Large intestine (tissue), 3 donors: ENCODE measurements at regions not wholly inside any gene's neighbourhood (a gene's known extent, or its start where the extent isn't known, plus 50 kb on each side); places are given as distances from the start of the nearest gene placed in this dataset.

Experiments used
- DNase-seq, 2 donors: peaks; one replicate each; pipeline versions ENCODE4 v3.0.0 to v3.0.0-alpha.2; 2013
- H3K27ac ChIP-seq: one replicate; pipeline ENCODE4 v1.5.1; 2013; ENCODE audit warnings: low read length
- H3K27me3 ChIP-seq: 2 replicates; pipeline ENCODE4 v1.6.1; 2013; ENCODE audit warnings: low read length; ENCODE audit not compliant: control insufficient read depth, insufficient read depth
- H3K36me3 ChIP-seq: 2 replicates; pipeline ENCODE4 v1.6.1; 2013; ENCODE audit warnings: low read length; ENCODE audit not compliant: control insufficient read depth, insufficient read depth
- H3K4me1 ChIP-seq: one replicate; pipeline ENCODE4 v1.6.1; 2013; ENCODE audit warnings: low read length; ENCODE audit not compliant: control insufficient read depth, insufficient read depth
- H3K4me3 ChIP-seq: one replicate; pipeline ENCODE4 v1.5.1; 2013; ENCODE audit warnings: low read length
- H3K9me3 ChIP-seq: one replicate; pipeline ENCODE4 v1.6.1; 2013; ENCODE audit warnings: mild to moderate bottlenecking, low read depth, low read length, moderate library complexity; ENCODE audit not compliant: control insufficient read depth
- WGBS: methylation state at CpG from one replicate; pipeline ENCODE4 v1.1.5; 2013; ENCODE audit warnings: low lambda C conversion rate; ENCODE audit not compliant: insufficient coverage; 5-methylcytosine and 5-hydroxymethylcytosine counted together

DNA sequence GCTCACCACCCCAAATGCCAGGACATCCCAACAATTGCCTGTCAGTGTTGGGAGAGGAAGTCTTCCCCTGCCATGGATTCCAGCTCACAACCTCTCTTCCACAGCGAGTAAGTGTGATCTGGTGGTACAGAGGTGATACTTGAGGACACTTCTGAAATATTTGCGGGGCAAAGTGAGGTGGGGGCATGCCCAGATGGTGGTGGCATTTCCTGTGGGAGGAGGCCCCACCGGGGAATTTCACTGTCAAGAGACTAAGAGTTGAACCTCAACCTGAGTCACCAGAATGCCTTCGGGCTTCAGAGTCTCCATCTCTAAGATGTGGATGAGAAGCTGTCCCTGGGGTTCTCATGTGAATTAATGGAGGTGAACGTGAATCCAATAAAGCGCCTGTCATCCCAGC lies 122.3 kb upstream of the RFLNA start:
- H3K36me3 ChIP-seq: no peaks in the 10 kb centered on the region
- no peak overlapping the region for H3K4me3 ChIP-seq
- no peaks in the 10 kb centered on the region for H3K9me3 ChIP-seq
- DNase-seq: no peak
- WGBS: no CpG with 5 or more reads among the region's 6 CpGs
- no peaks in the 10 kb centered on the region for H3K27me3 ChIP-seq
- no peaks in the 10 kb centered on the region for H3K4me1 ChIP-seq
- no peak overlapping the region for H3K27ac ChIP-seq

DNA sequence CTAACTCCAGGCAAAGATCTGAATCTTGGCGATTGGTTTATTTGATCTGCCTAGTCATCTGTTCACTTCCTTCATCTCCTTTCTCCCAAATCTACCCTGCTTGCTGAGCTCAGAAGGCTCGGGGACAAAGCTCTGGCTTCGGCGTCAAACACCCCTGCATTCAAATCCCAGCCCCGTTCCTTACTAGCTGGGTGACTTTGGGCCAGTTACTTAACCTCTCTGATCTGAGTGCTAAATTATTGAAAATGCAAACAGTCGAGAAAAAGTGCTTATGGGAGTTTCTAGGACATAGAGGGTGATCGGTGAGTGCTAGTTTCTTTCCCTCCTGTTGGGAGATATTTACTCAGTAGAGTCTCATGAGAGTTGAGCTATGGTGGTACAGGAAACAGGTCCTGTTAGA lies 121.2 kb upstream of the RFLNA start:
- Histone ChIP-seq H3K9me3 (no peaks in the 10 kb centered on the region), H3K27me3 (no peaks in the 10 kb centered on the region), H3K4me3 (no peak overlapping the region), H3K27ac (no peak overlapping the region), H3K36me3 (no peaks in the 10 kb centered on the region), H3K4me1 (no peaks in the 10 kb centered on the region)
- no peak for DNase-seq
- 90% methylated on average over 2 of the region's 7 CpGs for WGBS

DNA sequence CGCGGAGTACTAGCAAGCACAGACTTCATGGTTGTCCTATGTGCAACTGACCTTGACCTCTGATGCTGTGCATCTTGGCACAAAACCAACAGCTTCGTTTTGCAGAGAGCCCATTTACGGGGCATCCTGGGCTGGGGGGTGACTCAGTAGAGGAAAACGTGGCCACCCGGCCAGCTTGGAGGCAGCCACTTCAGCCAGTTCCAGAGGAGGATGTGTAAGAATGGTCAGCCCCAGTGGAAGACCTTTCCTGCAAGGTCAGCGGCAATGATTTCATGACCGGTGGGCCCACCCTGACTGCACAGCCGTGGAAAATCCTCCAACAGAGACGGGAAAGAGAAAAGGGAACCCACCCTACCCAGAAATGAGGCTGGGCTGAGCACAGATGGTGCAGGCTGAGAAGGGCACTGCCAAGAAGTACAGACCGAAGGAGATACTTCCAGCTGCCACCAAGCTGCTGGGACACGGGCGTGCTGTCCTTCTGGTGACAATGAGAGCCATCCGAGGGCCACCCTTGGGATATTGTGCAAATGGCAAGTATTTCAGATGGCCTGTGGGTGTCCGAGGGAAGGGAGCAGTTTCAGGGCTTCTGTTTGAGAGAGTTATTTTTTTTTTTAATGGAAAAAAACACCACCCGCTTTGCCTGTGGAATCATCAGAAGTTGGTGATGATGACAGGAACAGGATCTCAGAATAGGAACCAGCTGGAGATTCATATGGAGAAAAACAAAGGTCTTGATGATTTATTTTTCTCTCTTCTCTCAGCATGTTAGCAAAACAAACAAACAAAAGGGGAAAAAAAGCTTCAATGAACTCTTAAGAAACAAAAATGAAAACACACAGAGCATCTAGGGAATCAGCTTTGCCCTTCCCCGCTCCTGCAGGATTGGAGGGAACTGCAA lies 120.2 kb upstream of the RFLNA start:
- 100% methylated on average over 1 of the region's 17 CpGs for WGBS
- no peaks in the 10 kb centered on the region for H3K36me3 ChIP-seq
- DNase-seq: no peak
- H3K9me3 ChIP-seq: no peaks in the 10 kb centered on the region
- no peaks in the 10 kb centered on the region for H3K27me3 ChIP-seq
- H3K4me3 ChIP-seq: no peak overlapping the region
- no peaks in the 10 kb centered on the region for H3K4me1 ChIP-seq
- no peak overlapping the region for H3K27ac ChIP-seq

DNA sequence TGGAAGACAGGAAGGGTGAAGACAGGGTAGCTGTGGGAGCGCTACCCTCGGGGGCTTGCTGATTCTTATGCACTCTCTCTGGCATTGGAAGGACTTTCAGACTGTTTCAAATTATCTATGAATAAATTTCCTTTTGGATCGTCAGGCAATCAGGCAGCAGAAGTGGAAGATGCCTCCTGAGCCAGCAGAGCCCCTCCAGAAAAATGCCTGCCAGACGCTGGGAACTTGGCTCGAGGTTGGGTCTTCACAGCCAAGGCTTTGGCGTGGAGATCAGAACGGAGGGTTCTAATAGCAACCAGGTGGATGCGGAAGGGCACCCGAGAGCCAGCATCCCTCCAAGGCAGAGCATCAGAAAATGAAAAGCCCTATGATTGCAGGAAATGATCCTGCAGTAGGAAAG lies 119.2 kb upstream of the RFLNA start:
- H3K27me3 ChIP-seq: no peaks in the 10 kb centered on the region
- H3K4me3 ChIP-seq: no peak overlapping the region
- no peak overlapping the region for H3K27ac ChIP-seq
- H3K4me1 ChIP-seq: no peaks in the 10 kb centered on the region
- H3K36me3 ChIP-seq: no peaks in the 10 kb centered on the region
- WGBS: 92% methylated on average over 2 of the region's 9 CpGs
- DNase-seq: no peak
- H3K9me3 ChIP-seq: no peaks in the 10 kb centered on the region

DNA sequence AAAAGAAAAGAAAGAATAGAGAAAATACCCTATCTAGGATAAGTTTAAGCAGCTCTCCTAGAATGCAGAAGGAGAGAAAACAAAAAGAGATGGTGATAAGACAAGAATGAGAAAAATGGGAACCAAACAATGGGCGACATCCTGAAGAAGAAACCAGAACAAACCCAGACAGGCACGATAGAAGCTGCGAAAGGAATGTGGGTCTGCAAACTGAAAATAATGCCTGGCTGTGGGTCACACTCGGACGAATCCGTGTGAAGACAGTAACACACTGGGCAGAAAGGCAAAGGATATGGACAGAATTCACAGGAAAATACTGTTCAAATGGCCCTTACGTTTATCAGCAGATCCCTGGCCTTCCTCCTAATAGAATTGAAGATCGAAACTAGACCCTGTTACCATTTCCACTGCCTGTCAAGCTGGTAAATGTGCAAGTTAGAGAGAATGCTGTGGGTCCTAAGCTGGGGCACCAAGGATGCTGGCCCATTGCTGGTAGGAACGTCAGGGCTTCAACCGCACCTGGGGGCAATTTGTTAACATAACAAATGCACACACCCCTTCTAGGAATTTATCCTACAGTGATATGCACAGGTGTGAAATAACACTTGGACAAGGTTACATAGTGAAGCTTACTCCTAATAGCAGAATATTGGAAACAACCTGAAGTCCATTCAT lies 117.5 kb upstream of the RFLNA start:
- 95% methylated on average over 3 of the region's 10 CpGs for WGBS
- H3K9me3 ChIP-seq: no peaks in the 10 kb centered on the region
- H3K27ac ChIP-seq: no peak overlapping the region
- H3K27me3 ChIP-seq: no peaks in the 10 kb centered on the region
- H3K4me3 ChIP-seq: no peak overlapping the region
- no peak for DNase-seq
- H3K36me3 ChIP-seq: no peaks in the 10 kb centered on the region
- H3K4me1 ChIP-seq: no peaks in the 10 kb centered on the region

DNA sequence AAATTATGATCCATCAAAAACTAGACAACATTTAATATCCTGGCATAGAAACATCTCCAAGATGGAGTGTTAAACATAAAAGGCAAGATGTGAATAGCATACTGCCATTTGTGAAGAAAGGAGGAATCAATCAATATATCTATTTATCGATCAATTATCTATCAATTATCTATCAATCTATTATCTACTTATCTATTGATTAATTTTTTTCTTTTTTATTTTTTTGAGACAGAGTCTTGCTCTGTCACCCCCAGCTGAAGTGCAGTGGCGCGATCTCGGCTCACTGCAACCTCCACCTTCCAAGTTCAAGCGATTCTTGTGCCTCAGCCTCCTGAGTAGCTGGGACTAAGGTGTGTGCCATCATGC lies 117.0 kb upstream of the RFLNA start:
- no peak for DNase-seq
- WGBS: 71% methylated on average over 1 of the region's 5 CpGs
- H3K27ac ChIP-seq: no peak overlapping the region
- H3K9me3 ChIP-seq: no peaks in the 10 kb centered on the region
- H3K36me3 ChIP-seq: no peaks in the 10 kb centered on the region
- no peaks in the 10 kb centered on the region for H3K27me3 ChIP-seq
- H3K4me3 ChIP-seq: no peak overlapping the region
- H3K4me1 ChIP-seq: no peaks in the 10 kb centered on the region

DNA sequence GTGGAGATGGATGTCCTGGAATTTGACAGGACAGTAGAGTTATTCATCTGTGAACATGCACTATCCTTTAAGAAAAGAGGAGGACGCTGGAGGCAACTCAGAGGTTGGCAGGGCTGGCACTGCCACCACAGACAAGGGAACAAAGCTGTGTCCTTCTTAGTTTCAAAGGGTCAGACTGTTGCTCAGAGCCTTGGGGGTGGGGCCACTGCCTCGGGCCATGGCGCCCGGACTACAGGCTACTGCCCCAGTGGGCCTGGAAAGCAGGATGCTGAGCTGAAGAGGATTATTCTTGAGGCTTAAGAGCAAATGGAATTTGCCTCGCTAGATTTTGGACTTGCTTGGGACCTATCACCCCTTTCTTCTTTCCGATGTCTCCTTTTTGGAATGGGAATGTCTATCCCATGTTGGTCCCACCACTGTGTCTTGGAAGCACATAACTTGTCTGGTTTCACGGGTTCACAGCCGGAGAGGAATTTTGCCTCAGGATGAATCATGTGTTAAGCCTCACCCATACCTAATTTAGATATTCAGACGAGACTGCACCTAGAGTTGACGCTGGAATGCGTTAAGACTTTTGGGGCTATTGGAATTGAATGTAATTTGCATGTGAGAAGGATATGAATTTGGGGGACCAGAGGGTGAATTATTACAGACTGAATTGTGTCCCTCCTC lies 114.8 kb upstream of the RFLNA start:
- H3K9me3 ChIP-seq: no peaks in the 10 kb centered on the region
- DNase-seq: no peak
- H3K4me3 ChIP-seq: no peak overlapping the region
- H3K4me1 ChIP-seq: no peaks in the 10 kb centered on the region
- no peak overlapping the region for H3K27ac ChIP-seq
- H3K27me3 ChIP-seq: no peaks in the 10 kb centered on the region
- no peaks in the 10 kb centered on the region for H3K36me3 ChIP-seq
- 100% methylated on average over 2 of the region's 11 CpGs for WGBS

DNA sequence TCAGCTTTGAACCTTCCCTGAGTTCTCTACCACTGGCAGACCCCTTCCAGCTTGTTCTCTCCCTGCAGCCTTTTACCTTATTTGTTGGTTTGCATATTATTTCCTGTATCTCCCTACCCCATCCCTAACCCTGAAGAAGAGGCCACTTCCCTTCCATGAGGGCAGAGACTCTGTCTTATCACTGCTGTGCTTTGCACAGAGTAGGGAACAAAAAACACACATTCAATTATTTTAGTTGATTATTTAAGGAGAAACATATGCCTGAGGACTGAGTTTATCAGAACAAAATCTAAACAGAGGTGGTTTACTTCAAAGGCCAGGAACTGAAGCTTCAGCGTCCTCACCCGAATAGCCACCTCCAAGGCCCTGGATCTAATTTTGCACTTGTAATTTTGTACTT lies 111.7 kb upstream of the RFLNA start:
- Histone ChIP-seq H3K27ac (no peak overlapping the region), H3K4me1 (peaks cover 6% of the 10 kb centered on the region), H3K9me3 (no peaks in the 10 kb centered on the region), H3K27me3 (no peaks in the 10 kb centered on the region), H3K4me3 (no peak overlapping the region), H3K36me3 (no peaks in the 10 kb centered on the region)
- no CpG with 5 or more reads among the region's 2 CpGs for WGBS
- no peak for DNase-seq

DNA sequence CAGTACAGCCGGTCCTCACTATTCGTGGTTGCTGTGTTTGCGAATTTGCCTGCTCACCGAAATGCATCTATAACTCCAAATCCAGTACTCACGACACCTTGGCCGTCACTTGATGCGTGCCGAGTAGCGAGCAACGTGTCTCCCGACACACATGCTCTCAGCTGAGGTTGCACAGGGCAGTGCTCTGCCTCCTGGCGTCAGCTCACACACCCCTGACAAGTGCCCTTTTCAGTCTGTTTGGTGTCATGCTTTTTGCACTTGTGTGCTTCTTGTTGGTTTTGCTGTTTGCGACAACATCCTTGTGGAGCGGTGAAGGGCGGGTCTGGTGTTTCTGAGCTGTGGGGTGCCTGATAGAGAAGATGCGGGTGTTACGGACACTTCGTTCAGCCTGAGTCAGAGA lies 110.4 kb upstream of the RFLNA start:
- no peak overlapping the region for H3K4me3 ChIP-seq
- no peak for DNase-seq
- H3K36me3 ChIP-seq: no peaks in the 10 kb centered on the region
- no peak overlapping the region for H3K27ac ChIP-seq
- no peaks in the 10 kb centered on the region for H3K9me3 ChIP-seq
- WGBS: no CpG with 5 or more reads among the region's 18 CpGs
- H3K27me3 ChIP-seq: no peaks in the 10 kb centered on the region
- peaks cover 14% of the 10 kb centered on the region for H3K4me1 ChIP-seq

DNA sequence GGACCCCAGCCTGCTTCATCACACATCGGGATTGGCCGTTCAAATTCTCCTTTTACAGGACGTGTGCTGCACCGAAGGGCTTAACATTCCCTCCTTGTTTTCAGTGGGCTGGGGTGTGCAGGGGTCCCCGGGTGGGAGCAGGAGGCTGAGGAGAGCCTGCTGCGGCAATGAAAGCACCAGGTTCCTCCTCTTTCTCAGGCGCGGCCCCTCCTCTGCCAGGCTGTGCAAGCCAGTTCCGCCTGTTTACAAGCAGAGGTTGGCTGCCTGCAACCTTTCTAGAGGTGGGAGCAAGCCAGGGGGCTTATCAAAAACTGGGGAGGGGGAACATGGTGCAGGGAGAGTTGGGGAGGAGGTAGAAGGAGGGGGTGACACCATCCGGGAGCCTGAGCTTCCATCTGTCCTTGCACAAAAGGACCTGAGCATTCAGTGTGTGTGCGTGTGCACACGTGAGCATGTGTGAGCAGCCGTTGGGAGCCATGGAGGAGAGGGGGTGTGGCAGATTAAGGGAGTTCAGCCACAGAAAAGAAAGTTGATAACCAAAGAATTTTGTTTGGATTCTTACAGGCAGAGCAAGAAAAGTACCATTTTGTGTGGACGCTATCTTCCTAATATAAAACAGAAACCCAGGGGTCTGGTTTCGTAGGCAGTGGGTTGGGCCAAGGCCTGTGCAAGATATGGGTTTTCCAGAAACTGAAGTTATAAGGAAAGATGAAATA lies 108.8 kb upstream of the RFLNA start:
- WGBS: 40% methylated on average over 1 of the region's 15 CpGs
- peaks cover 14% of the 10 kb centered on the region for H3K4me1 ChIP-seq
- no peak overlapping the region for H3K27ac ChIP-seq

More for the DNA sequence above, 108.8 kb upstream of the RFLNA start:
- Histone ChIP-seq H3K9me3 (no peaks in the 10 kb centered on the region), H3K36me3 (no peaks in the 10 kb centered on the region), H3K4me3 (no peak overlapping the region), H3K27me3 (no peaks in the 10 kb centered on the region)
- peak in 1 of 2 donors; percentile 41 for DNase-seq
